Hepatic stellate cell (primary cell): ENCODE measurements at regions not wholly inside any gene's neighbourhood (a gene's known extent, or its start where the extent isn't known, plus 50 kb on each side); places are given as distances from the start of the nearest gene placed in this dataset.

Experiments used
- DNase-seq: peaks from one replicate; pipeline ENCODE4 v3.0.0; 2011; ENCODE audit warnings: low spot score

- DNase-seq, result no peak
Observed at GRCh38 chr9:16025627-16026026, 472.8 kb downstream of the CCDC171 start.

- no peak for DNase-seq
Observed at GRCh38 chr9:16026886-16027285, 474.0 kb downstream of the CCDC171 start.

- DNase-seq, result no peak
Observed at GRCh38 chr9:16028548-16028947, 475.7 kb downstream of the CCDC171 start.

GRCh38 chr9:16029046-16029615, 476.3 kb downstream of the CCDC171 start:
- DNase-seq, result no peak

GRCh38 chr9:16029796-16030363, 477.0 kb downstream of the CCDC171 start:
- DNase-seq, result no peak

- peak; percentile 80 for DNase-seq
Observed at GRCh38 chr9:16030528-16031185, 477.8 kb downstream of the CCDC171 start.

- DNase-seq, result no peak
Observed at GRCh38 chr9:16031486-16031885, 478.6 kb downstream of the CCDC171 start.

GRCh38 chr9:16031971-16032370, 479.1 kb downstream of the CCDC171 start:
- DNase-seq, result no peak

GRCh38 chr9:16032799-16033198, 480.0 kb downstream of the CCDC171 start:
- DNase-seq, result no peak

GRCh38 chr9:16033253-16033652, 480.4 kb downstream of the CCDC171 start:
- no peak for DNase-seq

- no peak for DNase-seq
Observed at GRCh38 chr9:16033921-16034691, 481.3 kb downstream of the CCDC171 start.

GRCh38 chr9:16039218-16039987, 486.6 kb downstream of the CCDC171 start:
- no peak for DNase-seq

- DNase-seq, result no peak
Observed at GRCh38 chr9:16039988-16040761, 487.3 kb downstream of the CCDC171 start.

- no peak for DNase-seq
Observed at GRCh38 chr9:16043756-16044578, 491.1 kb downstream of the CCDC171 start.

- no peak for DNase-seq
Observed at GRCh38 chr9:16044579-16044881, 491.7 kb downstream of the CCDC171 start.

GRCh38 chr9:16045651-16046280, 492.9 kb downstream of the CCDC171 start:
- no peak for DNase-seq

- DNase-seq, result no peak
Observed at GRCh38 chr9:16046713-16047112, 493.9 kb downstream of the CCDC171 start.

GRCh38 chr9:16048129-16048528, 495.3 kb downstream of the CCDC171 start:
- no peak for DNase-seq

- DNase-seq, result no peak
Observed at GRCh38 chr9:16052146-16052545, 499.3 kb downstream of the CCDC171 start.
